Kidney capillary endothelial cell (primary cell): ENCODE measurements at regions not wholly inside any gene's neighbourhood (a gene's known extent, or its start where the extent isn't known, plus 50 kb on each side); places are given as distances from the start of the nearest gene placed in this dataset.

Source experiments
- DNase-seq: peaks from one replicate; pipeline ENCODE4 v3.0.0-alpha.2; 2018; ENCODE audit warnings: low spot score

- no peak for DNase-seq
Measured at GRCh38 chrX:5829469-5829868, 399.2 kb downstream of the NLGN4X start.

- DNase-seq, result no peak
Measured at GRCh38 chrX:5829060-5829459, 399.6 kb downstream of the NLGN4X start.

- no peak for DNase-seq
Measured at GRCh38 chrX:5823903-5824302, 404.8 kb downstream of the NLGN4X start.

GRCh38 chrX:5810636-5811035 is 418.0 kb downstream of the NLGN4X start:
- no peak for DNase-seq

GRCh38 chrX:5807181-5807580 is 421.5 kb downstream of the NLGN4X start:
- DNase-seq, result no peak

GRCh38 chrX:5802391-5802790 is 426.3 kb downstream of the NLGN4X start:
- no peak for DNase-seq

GRCh38 chrX:5791721-5792120 is 436.9 kb downstream of the NLGN4X start:
- DNase-seq, result no peak

GRCh38 chrX:5788910-5789309 is 439.8 kb downstream of the NLGN4X start:
- DNase-seq, result no peak

GRCh38 chrX:5780821-5781220 is 447.8 kb downstream of the NLGN4X start:
- DNase-seq, result no peak

GRCh38 chrX:5775846-5776430 is 452.7 kb downstream of the NLGN4X start:
- no peak for DNase-seq

GRCh38 chrX:5774446-5774845 is 454.2 kb downstream of the NLGN4X start:
- no peak for DNase-seq

GRCh38 chrX:5771441-5771840 is 457.2 kb downstream of the NLGN4X start:
- DNase-seq, result no peak

GRCh38 chrX:5756616-5757015 is 472.1 kb downstream of the NLGN4X start:
- no peak for DNase-seq

GRCh38 chrX:5753291-5753690 is 475.4 kb downstream of the NLGN4X start:
- DNase-seq, result no peak

GRCh38 chrX:5752831-5753230 is 475.8 kb downstream of the NLGN4X start:
- DNase-seq, result no peak

GRCh38 chrX:5748586-5749150 is 480.0 kb downstream of the NLGN4X start:
- no peak for DNase-seq

- DNase-seq, result no peak
Measured at GRCh38 chrX:5746231-5746630, 482.4 kb downstream of the NLGN4X start.

GRCh38 chrX:5733501-5733900 is 495.2 kb downstream of the NLGN4X start:
- DNase-seq, result no peak

- no peak for DNase-seq
Measured at GRCh38 chrX:5730556-5730955, 498.1 kb downstream of the NLGN4X start.

- DNase-seq, result no peak
Measured at GRCh38 chrX:5726224-5726623, 502.4 kb downstream of the NLGN4X start.

- no peak for DNase-seq
Measured at GRCh38 chrX:5724123-5724522, 504.5 kb downstream of the NLGN4X start.

- DNase-seq, result no peak
Measured at GRCh38 chrX:5718651-5719050, 510.0 kb downstream of the NLGN4X start.

GRCh38 chrX:5716666-5717065 is 512.0 kb downstream of the NLGN4X start:
- no peak for DNase-seq

GRCh38 chrX:5708251-5708650 is 520.4 kb downstream of the NLGN4X start:
- DNase-seq, result no peak
